IPS DF 6.9 (cell line): ENCODE measurements at regions not wholly inside any gene's neighbourhood (a gene's known extent, or its start where the extent isn't known, plus 50 kb on each side); places are given as distances from the start of the nearest gene placed in this dataset.

Source experiments
- DNase-seq: peaks from one replicate; pipeline ENCODE4 v3.0.0-alpha.2; 2013; ENCODE audit warnings: low read depth, low spot score
- H3K27ac ChIP-seq: one replicate; pipeline ENCODE4 v1.5.1; 2013; ENCODE audit warnings: low read length, control low read depth
- H3K27me3 ChIP-seq: 2 replicates; pipeline ENCODE4 v1.6.1; 2013; ENCODE audit warnings: mild to moderate bottlenecking, low read length; ENCODE audit not compliant: control insufficient read depth, insufficient read depth
- H3K36me3 ChIP-seq: 2 replicates; pipeline ENCODE4 v1.6.1; 2013; ENCODE audit warnings: low read length; ENCODE audit not compliant: control insufficient read depth, insufficient read depth
- H3K4me1 ChIP-seq: 2 replicates; pipeline ENCODE4 v1.6.1; 2013; ENCODE audit warnings: low read length; ENCODE audit not compliant: control insufficient read depth, insufficient read depth
- H3K4me3 ChIP-seq: 2 replicates; pipeline ENCODE4 v1.5.1; 2013; ENCODE audit warnings: mild to moderate bottlenecking, low read length
- H3K9me3 ChIP-seq: 2 replicates; pipeline ENCODE4 v1.6.1; 2013; ENCODE audit warnings: low read length, inconsistent platforms; ENCODE audit not compliant: control insufficient read depth, insufficient read depth
- WGBS: extraction: QIAGEN DNeasy Blood & Tissue Kit; methylation state at CpG from one replicate; pipeline ENCODE4 v1.1.7; 2013; ENCODE audit warnings: mixed read lengths, missing lambda C conversion rate; ENCODE audit not compliant: insufficient read length, insufficient coverage; 5-methylcytosine and 5-hydroxymethylcytosine counted together

- Histone ChIP-seq H3K9me3 (no peaks in the 10 kb centered on the region), H3K27me3 (no peaks in the 10 kb centered on the region), H3K36me3 (no peaks in the 10 kb centered on the region), H3K4me1 (no peaks in the 10 kb centered on the region), H3K4me3 (no peak overlapping the region), H3K27ac (no peak overlapping the region)
- WGBS, result no CpG with 5 or more reads among the region's 10 CpGs
- no peak for DNase-seq
Observed at GRCh38 chr2:133822517-133823225, 254.4 kb upstream of the NCKAP5 start.

- Histone ChIP-seq H3K36me3 (no peaks in the 10 kb centered on the region), H3K27ac (no peak overlapping the region), H3K4me1 (no peaks in the 10 kb centered on the region), H3K27me3 (no peaks in the 10 kb centered on the region), H3K9me3 (no peaks in the 10 kb centered on the region), H3K4me3 (no peak overlapping the region)
- DNase-seq, result no peak
- WGBS, result no CpG with 5 or more reads among the region's 3 CpGs
Observed at GRCh38 chr2:133823226-133823550, 254.9 kb upstream of the NCKAP5 start.

DNA sequence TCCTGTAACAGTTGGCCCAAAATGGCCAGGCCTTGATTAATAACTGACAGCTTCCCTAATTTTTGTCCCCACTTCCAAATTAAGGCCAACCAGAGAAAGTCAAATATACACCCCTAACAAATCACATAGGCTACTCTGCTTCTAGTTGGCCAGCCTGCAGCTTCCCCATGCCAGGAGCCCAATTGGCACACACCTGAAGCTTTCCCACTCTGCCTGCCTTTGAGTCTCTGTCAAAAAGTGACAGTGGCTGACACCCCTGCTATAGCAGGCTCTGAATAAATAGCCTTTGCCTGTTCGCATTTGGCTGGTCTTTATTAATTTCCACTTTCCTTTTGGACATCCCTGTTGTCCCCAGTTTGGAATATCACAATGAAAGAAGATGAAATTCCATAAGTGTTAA lies 256.6 kb upstream of the NCKAP5 start:
- H3K36me3 ChIP-seq, result no peaks in the 10 kb centered on the region
- H3K27me3 ChIP-seq, result no peaks in the 10 kb centered on the region
- H3K4me1 ChIP-seq, result no peaks in the 10 kb centered on the region
- no peaks in the 10 kb centered on the region for H3K9me3 ChIP-seq
- H3K27ac ChIP-seq, result no peak overlapping the region
- no peak for DNase-seq
- H3K4me3 ChIP-seq, result no peak overlapping the region
- WGBS, result no CpG with 5 or more reads among the region's 1 CpG

DNA sequence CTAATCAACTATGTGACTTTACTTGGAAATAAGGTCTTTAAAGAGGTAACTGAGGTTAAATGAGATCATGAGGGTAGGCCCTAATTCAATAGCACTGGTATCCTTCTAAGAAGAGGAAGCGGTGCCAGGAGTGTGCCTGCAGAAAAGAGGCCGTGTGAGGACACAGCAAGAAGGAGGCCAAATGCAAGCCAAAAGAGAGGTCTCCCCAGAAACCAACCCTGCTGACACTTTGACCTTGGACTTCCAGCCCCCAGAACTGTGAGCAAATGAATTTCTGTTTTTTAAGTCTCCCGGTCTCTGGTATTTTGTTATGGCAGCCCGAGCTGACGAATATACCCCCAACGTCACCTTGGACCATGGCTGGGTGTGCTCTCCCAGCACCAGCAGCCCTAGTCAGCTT lies 257.5 kb upstream of the NCKAP5 start:
- no peaks in the 10 kb centered on the region for H3K9me3 ChIP-seq
- no CpG with 5 or more reads among the region's 6 CpGs for WGBS

GRCh38 chr2:133828913-133829312 lies 260.6 kb upstream of the NCKAP5 start:
- DNase-seq, result no peak
- no peaks in the 10 kb centered on the region for H3K4me1 ChIP-seq
- H3K27ac ChIP-seq, result no peak overlapping the region
- WGBS, result no CpG with 5 or more reads among the region's 2 CpGs
- H3K9me3 ChIP-seq, result no peaks in the 10 kb centered on the region
- H3K4me3 ChIP-seq, result no peak overlapping the region
- H3K36me3 ChIP-seq, result no peaks in the 10 kb centered on the region
- no peaks in the 10 kb centered on the region for H3K27me3 ChIP-seq

More for the DNA sequence above, 257.5 kb upstream of the NCKAP5 start:
- Histone ChIP-seq H3K27me3 (no peaks in the 10 kb centered on the region), H3K27ac (no peak overlapping the region), H3K36me3 (no peaks in the 10 kb centered on the region), H3K4me3 (no peak overlapping the region), H3K4me1 (no peaks in the 10 kb centered on the region)
- no peak for DNase-seq

GRCh38 chr2:133829450-133830020 lies 261.3 kb upstream of the NCKAP5 start:
- Histone ChIP-seq H3K27ac (no peak overlapping the region), H3K9me3 (no peaks in the 10 kb centered on the region), H3K4me1 (no peaks in the 10 kb centered on the region), H3K36me3 (no peaks in the 10 kb centered on the region), H3K27me3 (no peaks in the 10 kb centered on the region), H3K4me3 (no peak overlapping the region)
- WGBS, result no CpG with 5 or more reads among the region's 3 CpGs
- DNase-seq, result no peak

- no peaks in the 10 kb centered on the region for H3K4me1 ChIP-seq
- no CpG with 5 or more reads among the region's 1 CpG for WGBS
- H3K27ac ChIP-seq, result no peak overlapping the region
- no peaks in the 10 kb centered on the region for H3K36me3 ChIP-seq
- H3K9me3 ChIP-seq, result no peaks in the 10 kb centered on the region; the same call in 1 of the 2 replicates
- H3K4me3 ChIP-seq, result no peak overlapping the region
- DNase-seq, result no peak
- H3K27me3 ChIP-seq, result no peaks in the 10 kb centered on the region
Observed at GRCh38 chr2:133833746-133834145, 265.5 kb upstream of the NCKAP5 start.

DNA sequence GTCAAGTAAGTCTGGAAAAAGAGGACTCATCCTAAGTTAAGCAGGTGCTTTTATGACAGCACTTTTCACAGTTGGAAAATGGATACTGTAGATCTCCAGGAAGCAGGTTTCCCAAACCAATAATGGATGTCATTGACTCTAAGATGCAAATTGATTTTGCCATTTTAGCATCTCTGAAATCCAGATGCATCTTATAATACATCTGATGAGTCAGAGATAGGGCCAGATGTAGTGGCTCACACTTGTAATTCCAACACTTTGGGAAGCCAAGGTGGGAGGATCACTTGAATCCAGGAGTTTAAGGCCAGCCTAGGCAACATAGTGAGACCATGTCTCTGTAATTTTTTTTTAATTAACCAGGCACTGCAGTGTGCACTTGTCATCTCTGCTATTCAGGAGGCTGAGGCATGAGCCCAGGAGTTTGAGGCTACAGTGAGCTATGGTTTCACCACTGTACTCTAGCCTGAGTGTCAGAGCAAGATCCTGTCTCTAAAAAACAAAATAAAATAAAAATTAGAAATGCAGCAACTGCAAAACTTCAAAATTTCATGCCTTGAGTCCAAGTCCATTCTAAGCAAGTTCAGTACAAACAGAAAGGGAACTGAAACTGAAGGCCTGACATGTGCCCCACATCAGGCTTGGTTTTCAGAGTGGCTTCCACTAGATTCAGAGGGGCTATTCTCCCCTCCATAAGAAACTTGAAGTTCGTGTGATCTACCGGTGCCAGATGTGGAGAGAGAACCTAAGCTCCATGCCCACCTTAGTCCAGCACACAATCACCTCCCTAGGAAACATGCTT lies 267.8 kb upstream of the NCKAP5 start:
- H3K9me3 ChIP-seq, result no peaks in the 10 kb centered on the region; the same call in 1 of the 2 replicates
- WGBS, result no CpG with 5 or more reads among the region's 2 CpGs
- H3K27ac ChIP-seq, result no peak overlapping the region
- H3K36me3 ChIP-seq, result no peaks in the 10 kb centered on the region
- no peaks in the 10 kb centered on the region for H3K4me1 ChIP-seq
- H3K4me3 ChIP-seq, result no peak overlapping the region
- no peaks in the 10 kb centered on the region for H3K27me3 ChIP-seq
- no peak for DNase-seq

DNA sequence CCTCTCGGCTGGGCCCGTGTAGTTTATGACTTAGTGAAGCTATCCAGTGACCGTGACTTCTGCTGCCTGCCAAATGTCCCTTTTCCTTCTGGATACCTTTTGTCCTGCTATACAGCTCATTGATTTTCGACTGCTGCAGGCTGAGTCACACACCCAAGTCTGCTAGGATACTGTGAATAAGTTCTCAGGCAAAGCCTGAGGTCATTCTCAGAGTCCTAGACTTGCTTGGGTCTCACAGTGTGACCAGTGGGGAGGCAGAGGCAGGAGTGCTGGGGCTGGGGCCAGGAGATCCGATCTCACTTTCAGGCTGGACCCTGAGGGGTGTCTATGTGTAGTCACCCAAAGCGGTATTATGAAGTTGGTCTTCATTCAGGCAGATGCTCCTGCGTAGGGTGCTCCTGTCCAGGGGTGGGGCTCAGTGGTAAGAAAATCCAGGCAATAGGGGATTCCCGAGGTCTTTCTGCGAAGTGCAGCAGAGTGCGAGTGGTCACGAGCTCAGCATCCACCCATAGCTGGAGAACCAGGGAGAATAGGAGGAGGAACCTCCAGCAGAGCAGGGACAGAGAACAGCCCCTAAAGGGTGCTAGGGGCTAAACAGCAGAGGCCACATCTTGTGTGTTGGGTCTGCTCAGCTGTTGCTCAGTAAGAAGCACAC lies 268.6 kb upstream of the NCKAP5 start:
- Histone ChIP-seq H3K4me1 (no peaks in the 10 kb centered on the region), H3K4me3 (no peak overlapping the region), H3K27ac (no peak overlapping the region), H3K9me3 (no peaks in the 10 kb centered on the region; the same call in 1 of the 2 replicates), H3K36me3 (no peaks in the 10 kb centered on the region), H3K27me3 (no peaks in the 10 kb centered on the region)
- no peak for DNase-seq
- WGBS, result no CpG with 5 or more reads among the region's 11 CpGs

GRCh38 chr2:133837441-133838094 lies 269.3 kb upstream of the NCKAP5 start:
- H3K4me1 ChIP-seq, result no peaks in the 10 kb centered on the region
- no CpG with 5 or more reads among the region's 6 CpGs for WGBS
- no peaks in the 10 kb centered on the region for H3K36me3 ChIP-seq
- DNase-seq, result no peak
- H3K27me3 ChIP-seq, result no peaks in the 10 kb centered on the region
- H3K27ac ChIP-seq, result no peak overlapping the region
- H3K4me3 ChIP-seq, result no peak overlapping the region
- no peaks in the 10 kb centered on the region; the same call in 1 of the 2 replicates for H3K9me3 ChIP-seq
